Stimulated activated CD4-positive, alpha-beta T cell treated with anti-CD3 and anti-CD28 coated beads, Interleukin-2, amount 100 ng/mL, for 48 hours (primary cell): ENCODE measurements at regions not wholly inside any gene's neighbourhood (a gene's known extent, or its start where the extent isn't known, plus 50 kb on each side); places are given as distances from the start of the nearest gene placed in this dataset.

Source experiments
- DNase-seq, 2 donors: peaks; one replicate each; pipeline ENCODE4 v3.0.0-alpha.2; 2020

- no peak for DNase-seq
Measured at GRCh38 chr13:109846185-109846584, 59.8 kb upstream of the IRS2 start.

- DNase-seq: no peak
Measured at GRCh38 chr13:109844396-109844795, 58.0 kb upstream of the IRS2 start.

- DNase-seq: no peak
Measured at GRCh38 chr13:109843695-109844094, 57.3 kb upstream of the IRS2 start.

- no peak for DNase-seq
Measured at GRCh38 chr13:109842212-109842920, 56.0 kb upstream of the IRS2 start.

- DNase-seq: no peak
Measured at GRCh38 chr13:109840893-109841287, 54.5 kb upstream of the IRS2 start.

GRCh38 chr13:109840201-109840892 lies 54.0 kb upstream of the IRS2 start:
- peak; percentile 4 to 11 for DNase-seq

GRCh38 chr13:109836629-109837607 lies 50.5 kb upstream of the IRS2 start:
- no peak for DNase-seq
